ENCODE measurements at regions not wholly inside any gene's neighbourhood (a gene's known extent, or its start where the extent isn't known, plus 50 kb on each side); places are given as distances from the start of the nearest gene placed in this dataset.
"Not testable (repeated sequence)": the region's sequence is repeated elsewhere in the genome, so short reads cannot be mapped to it uniquely, and the experiment has no call there.

- no peak for DNase-seq
These were observed 487.1 kb downstream of the PLOD2 start for GRCh38 chr3:145673838-145674237.

GRCh38 chr3:145678401-145678800 lies 482.6 kb downstream of the PLOD2 start:
- no peak for DNase-seq

GRCh38 chr3:145681181-145681580 lies 479.8 kb downstream of the PLOD2 start:
- DNase-seq, result no peak

GRCh38 chr3:145687978-145688377 lies 473.0 kb downstream of the PLOD2 start:
- DNase-seq, result not testable (repeated sequence)

- DNase-seq, result no peak
These were observed 468.2 kb downstream of the PLOD2 start for GRCh38 chr3:145692751-145693150.

GRCh38 chr3:145696011-145696410 lies 465.0 kb downstream of the PLOD2 start:
- DNase-seq, result no peak

- no peak for DNase-seq
These were observed 462.7 kb downstream of the PLOD2 start for GRCh38 chr3:145698250-145698649.

- DNase-seq, result no peak
These were observed 462.2 kb downstream of the PLOD2 start for GRCh38 chr3:145698749-145699148.

- no peak for DNase-seq
These were observed 457.0 kb downstream of the PLOD2 start for GRCh38 chr3:145704020-145704419.

GRCh38 chr3:145709779-145710178 lies 451.2 kb downstream of the PLOD2 start:
- peak; percentile 44 for DNase-seq

- DNase-seq, result no peak
These were observed 444.5 kb downstream of the PLOD2 start for GRCh38 chr3:145716519-145716918.

- no peak for DNase-seq
These were observed 441.9 kb downstream of the PLOD2 start for GRCh38 chr3:145719114-145719513.

GRCh38 chr3:145721273-145721805 lies 439.6 kb downstream of the PLOD2 start:
- no peak for DNase-seq

GRCh38 chr3:145721815-145722214 lies 439.2 kb downstream of the PLOD2 start:
- DNase-seq, result no peak

- no peak for DNase-seq
These were observed 433.5 kb downstream of the PLOD2 start for GRCh38 chr3:145727476-145727875.

- DNase-seq, result no peak
These were observed 425.4 kb downstream of the PLOD2 start for GRCh38 chr3:145735631-145736030.

- no peak for DNase-seq
These were observed 423.0 kb downstream of the PLOD2 start for GRCh38 chr3:145737952-145738351.

GRCh38 chr3:145739926-145740325 lies 421.1 kb downstream of the PLOD2 start:
- DNase-seq, result no peak

GRCh38 chr3:145750657-145751056 lies 410.3 kb downstream of the PLOD2 start:
- DNase-seq, result no peak

GRCh38 chr3:145752576-145752975 lies 408.4 kb downstream of the PLOD2 start:
- DNase-seq, result no peak

- no peak for DNase-seq
These were observed 406.2 kb downstream of the PLOD2 start for GRCh38 chr3:145754605-145755289.

- DNase-seq, result no peak
These were observed 400.9 kb downstream of the PLOD2 start for GRCh38 chr3:145760036-145760435.

GRCh38 chr3:145767909-145768308 lies 393.1 kb downstream of the PLOD2 start:
- no peak for DNase-seq

GRCh38 chr3:145776782-145777408 lies 384.1 kb downstream of the PLOD2 start:
- DNase-seq, result peak; percentile 58

- no peak for DNase-seq
These were observed 380.7 kb downstream of the PLOD2 start for GRCh38 chr3:145780301-145780700.

Data from NCI-H526 treated with DMSO at 0.1 percent for 48 hours (cell line).